Raji (cell line): ENCODE measurements at regions not wholly inside any gene's neighbourhood (a gene's known extent, or its start where the extent isn't known, plus 50 kb on each side); places are given as distances from the start of the nearest gene placed in this dataset.

Source experiments
- POLR2A ChIP-seq: IDR thresholded peaks from 2 replicates; pipeline ENCODE4 v1.6.1; 2011; ENCODE audit warnings: low read depth, low read length, control low read depth; ENCODE audit not compliant: insufficient read depth

DNA sequence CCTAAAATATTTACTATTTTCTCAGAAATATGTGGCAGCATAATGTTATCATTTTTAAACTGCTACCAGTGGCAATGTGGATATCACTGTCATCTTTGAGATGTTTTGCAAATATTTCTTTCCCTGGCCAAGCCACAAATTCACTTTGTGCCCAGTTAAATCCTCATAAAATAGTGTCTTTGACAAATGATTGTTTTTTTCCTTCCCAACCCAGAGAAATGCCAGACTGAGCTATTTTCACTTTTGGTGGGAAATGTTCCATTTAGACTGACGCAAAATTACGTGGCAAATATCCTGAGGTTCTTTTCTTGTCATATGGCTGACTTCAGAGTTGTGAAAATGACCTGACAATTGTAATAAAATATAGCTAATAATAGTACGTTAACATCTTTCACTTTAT is 807.0 kb upstream of the SOX9 start:
- TF ChIP-seq POLR2A: no peak

GRCh38 chr17:71315568-71315967 is 805.3 kb upstream of the SOX9 start:
- TF ChIP-seq POLR2A: no peak

- TF ChIP-seq POLR2A: no peak
Observed at GRCh38 chr17:71316176-71316897, 804.5 kb upstream of the SOX9 start.

DNA sequence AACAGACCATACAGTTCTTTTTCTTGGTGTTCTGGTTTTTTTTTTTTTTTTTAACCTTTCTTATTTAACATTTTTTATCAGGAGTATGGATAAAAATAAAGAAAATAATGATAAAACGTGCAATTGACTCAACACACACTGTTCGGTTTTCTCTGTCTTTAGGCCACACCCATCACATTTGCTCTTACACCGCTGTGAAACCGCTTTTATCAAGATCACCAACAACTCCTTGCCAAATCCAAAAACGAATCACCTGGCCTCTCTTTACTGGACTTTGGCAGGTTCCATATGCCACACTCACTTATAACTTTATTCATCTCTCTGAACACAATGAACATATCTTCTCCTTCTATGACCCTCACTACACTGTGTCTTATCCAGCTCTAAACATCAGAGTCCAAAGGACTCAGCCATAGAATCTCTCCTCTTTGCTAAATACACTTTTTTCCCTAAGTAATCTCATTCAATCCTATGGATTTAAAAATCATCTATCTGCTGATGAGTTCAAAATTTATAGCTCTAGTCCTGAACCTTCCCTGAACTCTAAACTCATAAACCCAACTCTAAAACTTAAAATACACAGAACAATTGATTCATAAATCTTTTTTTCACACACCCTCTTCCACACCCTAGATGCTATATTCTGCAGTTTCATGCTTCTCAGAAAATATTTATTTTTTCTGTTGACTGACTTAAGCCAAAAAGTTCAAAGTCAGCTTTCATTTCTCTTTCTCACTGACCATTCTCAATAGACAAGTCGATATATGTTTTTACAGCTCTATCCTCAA is 800.6 kb upstream of the SOX9 start:
- TF ChIP-seq POLR2A: no peak

DNA sequence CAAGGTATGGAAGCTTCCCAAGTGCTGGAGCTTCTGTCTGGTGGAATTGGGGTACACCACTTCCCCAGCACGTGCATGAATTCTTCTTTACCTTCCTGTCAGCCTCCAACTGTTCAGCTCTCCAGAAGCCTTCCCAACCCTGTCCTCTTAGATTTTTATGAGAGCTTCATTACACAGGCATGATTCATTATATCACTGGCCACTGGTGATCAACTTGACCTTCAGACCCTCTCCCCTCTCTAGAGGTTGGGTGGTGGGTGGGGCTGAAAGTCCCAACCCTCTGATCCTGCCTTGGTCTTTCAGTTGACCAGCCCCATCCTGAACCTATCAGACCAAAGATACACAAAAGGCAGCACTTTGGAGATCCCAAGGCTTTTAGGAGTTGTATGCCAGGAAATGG is 795.7 kb upstream of the SOX9 start:
- TF ChIP-seq POLR2A: no peak

GRCh38 chr17:71325886-71326285 is 794.9 kb upstream of the SOX9 start:
- no peak for TF ChIP-seq POLR2A

DNA sequence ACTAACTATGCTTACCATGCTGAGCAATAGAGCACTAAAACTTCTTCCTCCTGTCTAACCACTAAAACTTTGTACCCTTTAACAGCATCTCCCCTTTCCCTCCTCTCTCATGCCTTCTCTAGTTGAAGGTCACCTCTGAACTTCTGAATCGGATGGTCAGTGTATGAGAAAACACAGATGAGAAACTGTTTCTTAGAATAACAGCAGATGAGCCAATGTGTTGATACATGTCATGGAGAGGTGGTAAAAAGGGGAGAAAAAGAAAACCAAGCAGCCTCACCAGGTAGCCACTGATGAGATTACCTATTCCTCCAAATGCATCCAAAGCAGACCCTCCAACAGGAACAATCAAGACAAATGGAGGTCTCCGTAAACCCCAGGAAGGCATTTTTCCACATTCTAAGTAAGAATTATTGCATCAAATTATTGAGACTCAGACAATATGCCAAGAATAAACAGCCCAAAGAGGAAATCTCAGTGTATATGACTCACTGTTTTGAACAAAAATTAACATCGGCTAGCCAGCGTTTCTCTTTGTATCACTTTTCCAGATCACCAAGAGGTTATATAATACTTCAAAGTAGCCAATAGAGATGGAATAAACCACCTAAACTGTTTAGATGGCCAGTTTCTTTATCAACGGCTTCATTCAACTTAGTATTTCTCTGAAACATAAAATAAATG is 793.3 kb upstream of the SOX9 start:
- no peak for TF ChIP-seq POLR2A

GRCh38 chr17:71329310-71330098 is 791.3 kb upstream of the SOX9 start:
- TF ChIP-seq POLR2A: no peak

DNA sequence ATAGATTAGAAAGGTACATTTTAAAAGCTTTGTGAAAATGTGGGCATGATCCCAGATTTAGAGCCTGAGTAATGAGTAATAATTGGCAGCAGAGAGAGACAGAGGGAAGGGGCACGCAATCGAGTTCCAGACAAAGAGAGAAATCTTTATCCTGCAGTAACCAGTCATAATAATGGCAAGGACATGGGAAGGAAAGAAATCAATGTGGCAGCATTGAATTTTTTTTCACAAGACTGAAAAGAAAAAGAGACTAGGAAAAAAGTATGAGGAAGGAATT is 790.8 kb upstream of the SOX9 start:
- no peak for TF ChIP-seq POLR2A

- no peak for TF ChIP-seq POLR2A
Observed at GRCh38 chr17:71331754-71332325, 789.0 kb upstream of the SOX9 start.

DNA sequence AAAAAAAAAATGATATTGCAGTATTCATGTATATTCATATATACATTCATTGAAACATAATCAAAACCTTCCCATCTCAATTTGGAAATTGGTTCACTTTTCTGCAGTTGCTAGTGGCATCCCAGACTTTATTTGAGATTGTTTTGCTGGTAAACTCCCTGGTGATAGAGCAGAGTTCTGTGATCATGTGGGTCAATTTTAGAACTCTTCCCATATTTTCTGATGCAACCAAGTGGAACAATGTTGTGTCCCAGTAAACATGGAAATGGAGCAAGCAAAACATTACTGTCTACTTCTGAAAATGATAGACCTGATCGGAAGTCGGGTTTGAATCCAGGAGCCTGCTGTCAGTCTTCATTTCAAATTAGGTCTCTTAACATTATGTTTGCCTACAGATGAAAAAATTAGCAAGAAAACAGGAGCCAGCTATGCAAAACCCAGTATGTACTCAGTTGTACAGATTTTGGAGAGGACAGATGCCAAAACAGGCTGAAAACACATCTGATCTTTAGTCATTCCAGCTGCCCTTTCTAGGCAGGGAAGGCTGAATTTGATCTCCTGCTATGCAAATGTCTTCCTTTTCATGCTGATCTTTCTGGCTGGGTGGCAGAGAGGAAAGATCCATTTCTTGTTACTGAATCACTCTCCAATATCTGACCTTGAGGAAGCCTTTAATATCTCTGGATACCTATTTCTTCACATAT is 786.6 kb upstream of the SOX9 start:
- TF ChIP-seq POLR2A: no peak

DNA sequence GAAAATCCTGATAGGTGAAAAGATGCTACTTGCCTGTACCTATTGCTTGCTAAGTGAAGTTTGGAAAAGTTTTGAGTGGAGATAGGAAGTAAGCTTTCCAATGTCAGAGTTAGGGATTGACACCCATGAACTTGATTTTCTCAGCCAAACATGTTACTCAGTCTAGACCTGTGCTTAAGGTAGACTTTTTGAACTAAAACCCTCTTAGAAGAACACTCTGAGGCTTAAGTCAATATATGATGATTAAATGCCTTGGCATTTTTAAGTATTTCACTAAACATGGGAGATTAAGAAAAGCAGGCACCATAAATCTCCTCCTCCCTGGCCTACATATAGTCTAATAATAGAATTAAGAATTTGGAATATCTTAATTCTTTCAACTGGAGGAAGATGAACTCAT is 785.6 kb upstream of the SOX9 start:
- TF ChIP-seq POLR2A: no peak

DNA sequence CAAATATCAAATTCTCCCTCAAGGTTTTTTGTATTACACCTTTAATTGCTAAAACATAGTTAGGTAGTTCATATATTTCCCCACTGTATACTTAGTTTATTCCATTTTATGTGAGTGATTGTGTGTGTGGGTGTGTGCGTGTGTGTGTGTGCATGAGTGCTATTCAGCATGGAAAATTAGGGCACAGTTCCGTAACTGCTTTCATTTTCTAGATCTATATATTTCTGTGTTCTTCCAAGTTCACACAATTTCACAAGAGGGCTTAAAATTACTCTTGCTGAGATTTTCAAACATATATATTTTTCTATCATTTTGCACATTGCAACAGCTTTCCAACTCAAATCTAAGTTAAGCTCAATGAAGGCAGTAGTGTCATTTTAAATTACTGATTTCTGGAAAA is 782.9 kb upstream of the SOX9 start:
- no peak for TF ChIP-seq POLR2A

DNA sequence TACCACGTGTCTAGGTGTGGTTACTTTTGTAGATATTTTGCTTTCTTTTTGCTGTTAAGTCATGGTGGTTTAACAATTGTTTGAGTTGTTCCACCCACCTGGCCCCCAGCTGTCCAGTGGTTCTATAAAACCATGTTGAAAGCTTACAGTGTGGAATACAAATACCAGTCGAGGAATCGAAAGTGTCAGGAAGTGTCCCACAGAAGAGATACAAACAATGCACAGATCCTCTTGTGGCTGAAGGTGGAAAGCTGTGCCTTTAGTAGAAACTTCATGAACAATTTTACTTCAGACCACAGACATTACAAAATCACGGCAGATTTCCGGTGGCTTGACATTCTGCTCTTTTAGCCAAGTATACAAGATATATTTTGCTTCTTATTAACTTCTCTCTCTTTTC is 782.4 kb upstream of the SOX9 start:
- no peak for TF ChIP-seq POLR2A
